NCI-H524 (cell line): ENCODE measurements at regions not wholly inside any gene's neighbourhood (a gene's known extent, or its start where the extent isn't known, plus 50 kb on each side); places are given as distances from the start of the nearest gene placed in this dataset.

ENCODE experiments used
- DNase-seq, 2 experiments: peaks; one replicate each; lab custom pipeline; 2025; lab: John Stamatoyannopoulos, UW

GRCh38 chr1:209015092-209015491 is 568.4 kb upstream of the CAMK1G start:
- no peak for DNase-seq

GRCh38 chr1:209021622-209022021 is 561.9 kb upstream of the CAMK1G start:
- no peak for DNase-seq

GRCh38 chr1:209023790-209024189 is 559.7 kb upstream of the CAMK1G start:
- DNase-seq: no peak

- no peak for DNase-seq
These were observed 553.8 kb upstream of the CAMK1G start for GRCh38 chr1:209029737-209030136.

- DNase-seq: no peak
These were observed 552.9 kb upstream of the CAMK1G start for GRCh38 chr1:209030454-209031167.

- no peak for DNase-seq
These were observed 546.5 kb upstream of the CAMK1G start for GRCh38 chr1:209037064-209037463.

GRCh38 chr1:209038316-209038715 is 545.2 kb upstream of the CAMK1G start:
- no peak for DNase-seq

GRCh38 chr1:209038735-209039134 is 544.8 kb upstream of the CAMK1G start:
- no peak for DNase-seq

GRCh38 chr1:209040351-209040750 is 543.2 kb upstream of the CAMK1G start:
- DNase-seq: no peak

GRCh38 chr1:209041927-209042326 is 541.6 kb upstream of the CAMK1G start:
- DNase-seq: no peak

- no peak for DNase-seq
These were observed 541.1 kb upstream of the CAMK1G start for GRCh38 chr1:209042413-209042812.

- DNase-seq: no peak
These were observed 538.0 kb upstream of the CAMK1G start for GRCh38 chr1:209045331-209046057.

GRCh38 chr1:209046058-209046417 is 537.5 kb upstream of the CAMK1G start:
- no peak for DNase-seq

- no peak for DNase-seq
These were observed 536.6 kb upstream of the CAMK1G start for GRCh38 chr1:209046935-209047334.

GRCh38 chr1:209048941-209049669 is 534.4 kb upstream of the CAMK1G start:
- no peak for DNase-seq

GRCh38 chr1:209051570-209051969 is 531.9 kb upstream of the CAMK1G start:
- no peak for DNase-seq

GRCh38 chr1:209053587-209053986 is 529.9 kb upstream of the CAMK1G start:
- no peak for DNase-seq

- DNase-seq: no peak
These were observed 526.4 kb upstream of the CAMK1G start for GRCh38 chr1:209057083-209057482.

GRCh38 chr1:209057901-209058300 is 525.6 kb upstream of the CAMK1G start:
- DNase-seq: no peak

- DNase-seq: no peak
These were observed 524.1 kb upstream of the CAMK1G start for GRCh38 chr1:209059376-209059775.

GRCh38 chr1:209059981-209060380 is 523.5 kb upstream of the CAMK1G start:
- DNase-seq: no peak

GRCh38 chr1:209062081-209062620 is 521.4 kb upstream of the CAMK1G start:
- DNase-seq: no peak

- DNase-seq: no peak
These were observed 520.7 kb upstream of the CAMK1G start for GRCh38 chr1:209062863-209063262.
